Glomerular visceral epithelial cell (primary cell): ENCODE measurements at regions not wholly inside any gene's neighbourhood (a gene's known extent, or its start where the extent isn't known, plus 50 kb on each side); places are given as distances from the start of the nearest gene placed in this dataset.

Source experiments
- DNase-seq: peaks from one replicate; pipeline ENCODE4 v3.0.0-alpha.2; 2016; ENCODE audit errors: extremely low spot score

GRCh38 chr2:196249171-196249570 lies 77.8 kb upstream of the STK17B start:
- no peak for DNase-seq

GRCh38 chr2:196249860-196250259 lies 78.5 kb upstream of the STK17B start:
- DNase-seq: peak; percentile 45

GRCh38 chr2:196251132-196251531 lies 79.8 kb upstream of the STK17B start:
- no peak for DNase-seq

- no peak for DNase-seq
These were observed 81.2 kb upstream of the STK17B start for GRCh38 chr2:196252408-196253115.

- DNase-seq: no peak
These were observed 81.7 kb upstream of the STK17B start for GRCh38 chr2:196253116-196253480.

- DNase-seq: no peak
These were observed 85.2 kb upstream of the STK17B start for GRCh38 chr2:196256585-196256984.

- no peak for DNase-seq
These were observed 85.7 kb upstream of the STK17B start for GRCh38 chr2:196257086-196257485.

GRCh38 chr2:196258407-196258806 lies 87.0 kb upstream of the STK17B start:
- no peak for DNase-seq

- no peak for DNase-seq
These were observed 88.4 kb upstream of the STK17B start for GRCh38 chr2:196259507-196260481.

- no peak for DNase-seq
These were observed 89.2 kb upstream of the STK17B start for GRCh38 chr2:196260546-196260945.

- DNase-seq: no peak
These were observed 91.2 kb upstream of the STK17B start for GRCh38 chr2:196262606-196263005.

GRCh38 chr2:196263181-196263747 lies 91.9 kb upstream of the STK17B start:
- peak; percentile 42 for DNase-seq

GRCh38 chr2:196266351-196266750 lies 95.0 kb upstream of the STK17B start:
- DNase-seq: no peak

- DNase-seq: peak; percentile 67
These were observed 95.5 kb upstream of the STK17B start for GRCh38 chr2:196266855-196267254.

- DNase-seq: no peak
These were observed 96.6 kb upstream of the STK17B start for GRCh38 chr2:196268025-196268424.

GRCh38 chr2:196268538-196269338 lies 97.4 kb upstream of the STK17B start:
- no peak for DNase-seq

GRCh38 chr2:196271795-196272194 lies 100.4 kb upstream of the STK17B start:
- no peak for DNase-seq

GRCh38 chr2:196274387-196274809 lies 103.0 kb upstream of the STK17B start:
- DNase-seq: peak; percentile 64

- no peak for DNase-seq
These were observed 104.4 kb upstream of the STK17B start for GRCh38 chr2:196275646-196276352.

GRCh38 chr2:196276421-196276820 lies 105.0 kb upstream of the STK17B start:
- DNase-seq: no peak

- no peak for DNase-seq
These were observed 105.6 kb upstream of the STK17B start for GRCh38 chr2:196277002-196277401.
